ENCODE measurements at regions not wholly inside any gene's neighbourhood (a gene's known extent, or its start where the extent isn't known, plus 50 kb on each side); places are given as distances from the start of the nearest gene placed in this dataset.

DNA sequence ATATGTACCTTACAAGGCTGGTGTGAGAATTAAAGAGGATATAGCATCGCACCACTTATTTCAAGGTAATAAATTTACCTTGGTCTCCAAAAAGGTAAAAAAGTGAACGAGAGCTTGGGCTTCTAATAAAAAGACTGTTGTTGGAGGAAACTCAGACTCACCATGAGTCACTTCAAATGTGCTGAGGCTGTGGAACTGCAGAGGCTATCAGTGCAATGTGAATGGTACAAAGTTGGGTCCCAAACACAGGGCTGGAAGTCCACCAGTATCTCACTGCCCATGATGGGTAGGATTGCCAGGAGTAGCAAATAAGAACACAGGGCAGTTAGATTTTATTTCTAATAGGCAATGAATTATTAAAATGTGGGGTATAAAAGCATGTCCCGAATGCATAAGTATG is 200.6 kb downstream of the MAFB start:
- no peak for DNase-seq

DNA sequence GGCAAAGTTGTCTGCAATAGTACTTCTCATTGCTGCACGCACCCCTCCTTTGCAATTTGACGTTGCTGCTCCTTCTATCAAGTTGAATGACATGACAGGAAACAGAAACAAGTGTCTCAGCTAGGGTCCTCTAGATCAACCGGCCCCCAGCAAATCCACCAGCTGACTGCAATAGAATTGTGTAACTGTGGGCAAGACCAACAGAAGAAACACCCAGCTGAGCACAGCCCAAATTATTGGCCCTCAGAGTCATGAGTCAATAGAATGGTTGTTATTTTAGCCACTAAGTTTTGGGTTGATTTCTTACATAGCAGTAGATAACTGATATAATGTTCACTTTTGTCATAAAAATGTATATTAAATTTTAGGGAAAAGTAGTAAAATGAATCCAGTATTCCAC is 202.7 kb downstream of the MAFB start:
- no peak for DNase-seq

DNA sequence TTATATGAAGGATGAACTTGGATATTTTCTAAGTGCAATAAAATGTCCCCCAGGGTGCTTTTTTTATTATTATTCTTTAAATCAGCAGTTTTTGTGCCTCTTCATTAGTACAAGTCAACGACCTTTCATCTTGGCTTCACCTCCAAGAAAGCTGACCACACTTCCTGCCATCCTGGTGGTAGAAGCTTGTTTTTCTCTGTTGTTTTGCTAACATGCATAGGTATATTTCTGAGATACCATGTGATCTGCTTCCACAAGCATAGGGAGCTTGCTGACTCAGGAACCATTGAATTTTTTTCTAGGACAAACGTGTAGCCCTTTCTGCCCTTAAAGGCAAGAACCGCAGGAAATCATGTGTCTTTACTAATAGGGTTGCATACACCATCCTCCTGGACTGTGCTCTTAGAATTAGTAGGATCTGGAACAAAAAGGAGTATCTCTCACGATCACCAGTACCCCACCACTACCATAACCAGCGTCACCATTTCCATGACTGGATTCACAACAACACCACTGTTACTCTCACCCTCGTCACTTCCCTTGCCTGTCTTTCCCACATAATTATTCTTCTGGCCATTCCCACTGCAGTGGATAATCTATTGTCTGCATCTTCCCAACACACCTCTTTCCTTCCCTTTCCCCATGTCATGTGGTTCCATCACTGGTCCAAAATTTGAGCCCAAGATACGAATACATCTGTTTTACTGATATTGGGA is 207.1 kb downstream of the MAFB start:
- no peak for DNase-seq

DNA sequence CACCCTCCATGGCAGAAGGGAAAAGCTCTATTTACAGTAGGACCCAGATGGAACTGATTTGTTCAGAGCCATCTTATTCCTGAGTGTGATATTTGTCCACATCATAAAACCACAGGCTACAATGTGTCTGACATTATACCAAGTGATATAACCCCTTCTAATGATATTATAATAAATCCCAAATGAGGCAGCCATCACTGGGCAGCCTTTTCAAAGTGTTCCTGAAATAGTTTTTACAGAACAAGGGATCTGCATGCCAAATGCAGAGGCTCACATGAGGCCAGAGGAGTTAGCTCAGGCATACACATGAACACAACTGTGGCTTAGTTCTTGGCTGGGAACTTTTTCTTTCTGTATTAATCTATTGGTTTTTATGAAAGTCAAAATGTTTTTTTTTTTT is 207.7 kb downstream of the MAFB start:
- DNase-seq, result no peak

DNA sequence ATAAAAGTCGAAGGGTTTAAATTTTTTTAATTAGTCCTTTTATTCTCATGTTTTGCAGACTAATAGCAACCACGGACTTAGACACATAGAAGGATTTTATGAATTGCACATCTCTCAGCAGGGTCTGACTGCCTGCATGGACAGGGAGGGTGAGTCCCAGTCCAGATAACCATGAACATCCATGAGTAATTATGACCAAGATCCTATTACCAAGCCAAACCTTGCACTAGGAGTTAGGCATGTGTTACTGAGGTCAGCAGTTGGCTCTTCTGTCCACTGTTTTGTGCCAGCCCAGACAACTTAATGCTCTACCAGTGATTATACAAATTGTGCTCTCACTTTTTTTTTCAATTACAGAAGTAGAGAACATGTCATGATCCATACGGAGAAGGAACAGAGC is 211.2 kb downstream of the MAFB start:
- DNase-seq, result no peak

DNA sequence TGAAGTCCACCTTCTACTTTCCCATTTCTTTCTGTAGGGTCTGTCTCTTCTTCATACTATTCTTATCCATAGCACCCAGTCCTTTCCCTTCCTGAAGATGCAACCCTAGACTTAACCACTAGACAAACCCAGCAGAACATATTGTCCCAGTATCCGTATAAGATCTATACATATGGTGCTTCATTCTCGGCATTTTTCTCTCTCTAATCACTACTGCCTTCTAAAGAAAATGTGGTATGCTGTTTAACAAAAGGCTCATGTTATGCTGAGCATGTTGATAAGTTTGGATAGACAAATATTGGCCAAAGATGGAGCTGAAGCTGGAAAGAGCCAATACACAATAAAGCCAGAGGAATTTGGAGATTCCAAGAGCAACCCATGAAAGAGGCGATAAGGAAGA is 212.6 kb downstream of the MAFB start:
- DNase-seq, result no peak

DNA sequence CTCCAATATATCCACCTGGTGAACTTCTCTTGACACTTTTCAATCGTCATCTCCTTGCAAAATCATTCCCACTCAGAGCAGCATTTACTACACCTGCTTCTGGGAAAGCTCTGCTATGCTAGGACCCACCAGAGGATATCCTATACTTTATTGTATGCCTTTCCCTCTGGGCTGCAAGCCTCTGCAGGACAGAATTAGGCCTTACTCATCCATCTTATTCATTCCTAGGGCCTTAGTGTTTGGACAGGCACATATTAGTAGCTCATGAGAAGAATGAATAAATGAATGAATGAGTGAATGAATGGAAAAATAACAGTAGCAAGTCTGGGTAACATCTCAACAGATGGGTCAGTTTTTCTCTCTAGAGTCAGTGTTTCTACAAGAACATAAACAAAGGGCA is 216.1 kb downstream of the MAFB start:
- no peak for DNase-seq

DNA sequence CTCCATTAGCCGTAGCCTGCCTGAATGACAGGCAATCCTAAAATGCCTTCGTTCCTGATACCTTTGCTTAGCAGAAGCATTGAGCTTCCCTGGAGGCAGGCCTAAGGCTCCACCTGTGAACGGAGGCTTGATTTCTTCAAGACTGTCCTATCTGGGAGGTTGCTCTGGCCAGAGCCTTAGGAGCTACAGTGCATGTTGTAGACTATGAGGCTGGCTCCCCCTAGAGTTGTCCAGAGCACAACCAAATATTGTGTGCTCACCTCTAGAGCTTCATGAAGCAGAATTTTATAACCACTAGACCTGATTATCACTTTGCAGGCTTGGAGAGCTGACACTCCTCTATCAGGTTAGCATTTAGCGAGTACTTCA is 217.8 kb downstream of the MAFB start:
- DNase-seq, result no peak

DNA sequence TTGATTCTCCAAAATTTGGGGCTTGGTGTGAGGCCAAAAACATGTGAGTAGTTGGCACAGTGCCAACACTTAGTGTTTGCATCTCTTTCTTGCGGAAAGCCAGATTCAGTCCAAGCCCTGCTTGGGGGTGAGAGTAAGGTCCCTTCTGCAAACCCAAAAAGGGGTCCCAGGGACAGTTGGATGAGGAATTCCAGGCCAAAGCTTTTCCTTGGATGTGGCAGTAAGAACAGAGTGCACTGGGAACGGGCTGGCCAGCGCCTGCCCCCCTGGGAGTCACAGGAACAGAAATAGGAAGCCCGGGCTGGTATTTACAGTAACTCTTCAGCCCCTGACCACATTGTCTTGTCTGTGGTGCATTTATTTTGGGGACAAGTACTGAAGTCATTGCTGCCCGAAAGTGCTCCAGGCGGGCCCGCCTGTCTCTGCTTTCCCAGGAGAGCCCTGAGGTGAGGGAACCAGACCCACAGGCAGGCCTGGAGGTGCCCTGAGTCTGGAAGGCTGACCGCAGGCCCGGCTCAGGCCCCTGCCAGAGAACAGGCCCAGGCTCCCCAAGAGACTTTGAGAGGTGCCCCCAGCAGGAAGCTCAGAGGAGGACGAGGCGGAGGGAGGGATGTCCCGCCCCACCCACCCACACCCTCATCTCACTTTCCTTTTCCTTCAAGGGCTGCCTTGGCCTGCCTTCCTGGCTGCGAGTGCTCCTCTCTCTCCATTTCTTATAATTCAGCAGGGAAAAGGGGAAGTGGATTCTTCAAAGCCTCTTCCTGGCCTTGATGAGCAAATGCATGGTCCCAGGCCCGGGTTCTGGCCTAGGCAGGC is 218.4 kb downstream of the MAFB start:
- DNase-seq, result no peak

DNA sequence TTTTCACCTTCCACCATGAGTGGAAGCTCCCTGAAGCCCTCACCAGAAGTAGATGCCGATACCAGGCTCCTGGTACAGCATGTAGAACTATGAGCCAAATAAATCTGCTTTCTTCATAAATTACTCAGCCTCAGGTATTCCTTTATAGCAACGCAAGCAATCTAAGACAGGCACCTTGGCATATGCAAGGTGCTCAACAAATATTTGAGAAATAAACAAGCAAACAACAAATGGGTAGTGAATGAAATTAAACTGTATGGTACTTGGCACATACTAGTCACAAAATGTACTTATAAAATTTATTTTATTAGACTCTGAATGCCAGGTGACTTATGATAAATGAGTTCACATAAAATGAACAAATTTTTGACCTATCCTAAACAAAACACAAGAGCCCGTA is 220.3 kb downstream of the MAFB start:
- no peak for DNase-seq

DNA sequence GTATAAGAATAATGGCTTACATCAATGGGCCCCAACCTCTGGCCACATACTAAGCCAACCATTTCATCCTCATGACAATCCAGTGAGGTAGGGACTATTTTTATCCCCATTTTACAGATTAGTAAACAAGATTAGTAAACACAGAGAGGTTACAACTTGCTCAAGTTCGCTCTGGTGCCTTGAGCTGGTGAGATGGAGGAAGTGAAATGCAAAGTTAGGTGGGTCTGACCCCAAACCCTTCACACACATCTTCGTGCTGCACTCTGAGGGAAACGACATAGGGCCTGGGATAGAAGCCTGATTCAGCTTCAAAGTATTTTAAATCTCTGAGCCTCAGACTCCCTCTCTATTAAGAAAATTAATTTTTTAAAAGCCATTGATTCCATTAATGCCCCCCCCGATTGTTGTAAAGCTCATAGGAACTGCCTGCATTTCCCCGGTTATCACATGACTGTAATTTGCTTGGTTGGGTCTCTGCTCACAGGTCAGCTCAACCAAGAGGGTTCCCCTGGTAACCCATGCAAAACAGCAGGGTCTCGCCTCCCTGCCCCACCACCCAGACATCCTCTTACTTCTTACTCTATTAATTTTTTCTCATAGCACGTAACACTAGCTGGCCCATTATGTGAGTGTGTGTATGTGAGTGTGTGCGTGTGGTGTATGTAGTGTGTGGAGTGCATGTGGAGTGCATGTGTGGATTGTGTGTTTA is 221.2 kb downstream of the MAFB start:
- DNase-seq, result no peak

DNA sequence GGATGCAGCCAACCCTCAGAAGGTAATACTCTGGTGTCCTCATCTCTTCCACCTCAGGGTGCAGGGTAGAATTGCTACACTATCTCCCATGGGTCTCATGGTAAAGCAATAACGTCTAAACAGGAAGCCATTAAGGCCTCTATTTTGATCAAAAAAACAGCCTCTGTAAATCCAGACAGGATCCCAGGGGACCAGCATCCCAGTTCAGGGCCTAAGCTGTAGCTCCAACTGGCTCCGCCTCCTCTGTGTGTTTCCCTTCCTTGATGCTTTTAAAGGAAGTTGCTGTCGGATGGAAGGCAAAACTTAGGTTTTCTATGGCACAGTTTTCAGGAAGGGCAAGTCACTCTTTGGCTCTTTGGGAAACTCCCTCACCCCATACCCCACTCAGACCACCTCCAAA is 222.0 kb downstream of the MAFB start:
- no peak for DNase-seq

DNA sequence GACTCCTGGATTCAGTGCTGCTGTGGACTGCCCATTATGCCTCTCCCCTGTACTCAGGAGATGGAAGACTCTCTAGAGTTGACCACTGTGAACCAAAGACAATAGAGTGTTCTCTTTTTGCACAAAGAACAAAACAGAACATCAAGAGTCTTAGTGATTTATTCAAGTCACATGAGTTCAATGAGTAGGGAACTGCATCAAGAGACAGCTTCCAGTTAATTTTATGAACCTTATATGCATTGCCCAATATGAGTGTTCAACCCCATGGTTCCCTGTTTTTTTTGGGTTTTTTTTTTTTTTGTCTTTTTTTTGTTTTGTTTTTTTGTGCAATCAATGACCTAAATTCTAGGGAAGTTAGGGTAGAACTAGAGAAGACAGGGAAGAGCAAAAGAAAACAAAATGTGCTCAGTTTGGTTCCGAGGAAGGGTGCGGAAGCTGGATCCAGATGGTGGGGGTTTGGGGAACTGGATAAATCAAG is 224.3 kb downstream of the MAFB start:
- DNase-seq, result no peak

DNA sequence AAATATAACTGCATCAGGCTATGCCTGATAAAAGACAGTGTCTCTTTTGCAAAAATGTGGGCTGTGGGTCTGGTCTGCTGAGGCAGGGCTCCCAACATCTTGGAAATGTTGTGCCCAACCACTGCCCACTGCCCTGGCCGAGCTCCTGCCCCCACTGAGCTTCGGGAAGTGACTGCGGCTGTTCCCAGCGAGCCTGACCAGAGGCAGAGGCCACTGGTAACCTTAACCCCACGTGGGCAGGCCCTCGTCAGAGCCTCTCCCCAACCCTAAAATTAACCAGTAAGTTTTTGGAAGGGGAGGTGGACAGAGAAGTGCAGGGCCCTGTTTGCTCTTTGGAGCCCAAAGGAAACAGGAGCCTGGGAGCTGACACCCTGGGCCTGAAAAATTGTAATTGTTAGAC is 225.9 kb downstream of the MAFB start:
- no peak for DNase-seq

DNA sequence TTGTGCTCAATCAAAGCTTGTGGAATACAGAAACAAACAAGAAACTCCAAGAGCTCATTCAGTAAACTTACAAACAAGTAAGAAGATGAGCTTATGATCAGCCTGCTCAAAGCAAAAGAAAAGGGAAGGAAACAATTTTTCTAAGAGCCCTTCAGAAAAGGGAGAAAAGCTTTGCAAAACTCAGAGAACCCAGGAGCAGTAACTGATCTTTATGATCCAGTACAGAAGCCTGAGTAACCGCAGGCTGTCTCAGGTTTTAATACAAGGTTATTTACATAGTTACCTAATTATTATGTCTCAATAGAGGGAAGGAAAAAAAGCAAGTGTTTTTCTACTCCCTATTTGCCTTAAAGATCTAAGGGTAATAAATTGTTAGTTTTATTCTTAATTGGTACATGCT is 226.5 kb downstream of the MAFB start:
- no peak for DNase-seq

DNA sequence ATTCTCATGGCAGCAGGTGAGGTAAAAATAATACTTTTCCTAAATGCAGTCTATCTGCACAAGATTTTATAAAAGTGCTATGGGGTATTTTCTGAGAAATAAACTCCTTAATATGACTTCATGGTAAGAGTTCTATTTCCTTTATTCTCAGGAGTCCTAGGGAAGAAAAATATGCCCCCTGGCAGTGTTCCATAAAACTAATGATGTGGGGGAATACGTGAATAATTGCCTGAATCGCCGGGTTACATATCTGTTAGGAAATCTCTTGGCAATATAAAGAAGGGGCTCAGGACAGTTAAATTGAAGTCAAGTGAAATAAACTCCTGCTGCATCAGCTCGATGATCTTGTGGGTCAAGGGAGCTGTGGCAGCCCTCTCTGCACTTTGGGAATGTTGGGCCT is 229.7 kb downstream of the MAFB start:
- no peak for DNase-seq

DNA sequence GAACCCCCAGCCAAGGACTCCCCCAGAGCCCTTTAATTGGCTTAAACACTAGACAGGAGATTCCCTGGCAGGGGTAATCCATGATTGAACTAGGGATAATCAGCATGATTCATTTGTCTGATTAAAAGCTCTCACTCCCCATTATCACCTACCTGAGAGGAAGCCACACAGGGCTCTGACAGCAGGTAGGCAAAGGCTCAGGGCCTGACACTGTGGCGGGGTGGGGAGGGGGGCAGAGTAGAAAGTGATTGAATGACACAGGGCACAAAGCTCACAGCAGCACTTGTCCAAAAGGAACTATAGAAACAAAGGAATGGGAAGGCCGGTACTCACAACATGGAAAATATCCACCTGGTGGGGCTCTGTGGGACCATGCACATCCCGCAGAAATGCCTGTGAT is 231.6 kb downstream of the MAFB start:
- DNase-seq, result no peak

DNA sequence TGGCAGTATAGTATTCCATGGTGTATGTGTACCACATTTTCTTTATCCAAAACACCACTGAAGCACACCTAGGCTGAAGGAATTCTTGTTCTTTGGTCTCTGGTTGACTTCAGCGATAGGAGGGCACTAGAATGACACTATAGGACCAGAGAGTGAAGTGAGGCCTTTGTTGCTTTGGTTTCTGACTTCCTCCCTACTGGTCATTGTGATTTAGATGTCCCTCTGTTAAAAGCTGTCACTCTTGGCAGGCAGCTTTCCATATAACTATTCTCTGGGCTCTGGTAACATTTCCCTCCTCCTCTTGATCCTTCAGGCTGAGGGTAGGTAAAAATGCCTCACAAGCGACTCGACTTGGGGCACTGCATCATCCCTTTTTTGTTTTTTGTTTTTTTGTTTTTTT is 236.3 kb downstream of the MAFB start:
- DNase-seq, result no peak

DNA sequence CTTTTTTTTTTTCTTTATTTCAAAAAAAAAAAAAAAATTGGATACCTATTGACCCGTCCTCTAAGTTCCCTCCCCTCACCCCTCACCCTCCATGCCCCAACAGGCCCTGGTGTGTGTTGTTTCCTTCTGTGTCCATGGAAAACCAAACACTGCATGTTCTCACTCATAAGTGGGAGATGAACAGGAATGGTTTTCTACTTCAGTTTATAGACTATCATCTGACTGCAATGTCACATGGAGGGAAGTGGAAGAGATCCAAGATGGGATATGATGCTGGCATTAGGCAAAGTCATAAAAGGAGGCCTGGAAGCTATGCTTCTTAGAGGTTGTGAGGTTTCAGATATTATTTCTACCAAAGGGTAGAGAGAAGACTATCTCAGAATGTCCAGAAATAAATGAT is 237.5 kb downstream of the MAFB start:
- DNase-seq, result no peak

DNA sequence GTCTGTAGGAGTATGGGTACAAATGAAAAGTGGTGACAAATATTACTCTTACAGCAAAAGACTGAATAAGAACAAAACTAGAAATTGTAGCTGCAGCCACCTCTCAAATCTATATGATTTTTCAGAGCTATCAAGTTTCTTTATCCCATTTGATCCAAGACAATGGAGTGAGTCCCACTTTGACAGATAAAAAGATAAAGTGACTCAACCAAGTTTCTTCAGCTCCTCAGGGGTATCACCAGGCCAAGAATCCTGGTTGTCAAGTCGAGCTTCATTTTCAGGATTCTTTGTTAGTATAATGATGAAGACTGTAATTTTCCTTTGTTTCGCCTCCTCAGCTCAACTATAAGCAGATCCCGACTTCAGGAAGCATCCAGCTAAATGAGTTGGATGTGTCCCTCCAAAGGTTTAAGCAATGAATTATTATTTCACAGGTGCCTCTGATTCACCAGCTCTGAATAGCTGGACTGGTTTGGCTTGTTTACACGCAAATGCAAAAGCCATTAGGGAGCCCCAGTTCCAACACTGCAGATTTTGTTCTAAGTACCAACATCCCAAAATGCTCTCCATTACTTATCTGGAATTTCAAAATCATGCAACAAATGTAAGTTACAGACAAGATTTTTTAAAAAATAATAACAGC is 238.9 kb downstream of the MAFB start:
- DNase-seq, result no peak

DNA sequence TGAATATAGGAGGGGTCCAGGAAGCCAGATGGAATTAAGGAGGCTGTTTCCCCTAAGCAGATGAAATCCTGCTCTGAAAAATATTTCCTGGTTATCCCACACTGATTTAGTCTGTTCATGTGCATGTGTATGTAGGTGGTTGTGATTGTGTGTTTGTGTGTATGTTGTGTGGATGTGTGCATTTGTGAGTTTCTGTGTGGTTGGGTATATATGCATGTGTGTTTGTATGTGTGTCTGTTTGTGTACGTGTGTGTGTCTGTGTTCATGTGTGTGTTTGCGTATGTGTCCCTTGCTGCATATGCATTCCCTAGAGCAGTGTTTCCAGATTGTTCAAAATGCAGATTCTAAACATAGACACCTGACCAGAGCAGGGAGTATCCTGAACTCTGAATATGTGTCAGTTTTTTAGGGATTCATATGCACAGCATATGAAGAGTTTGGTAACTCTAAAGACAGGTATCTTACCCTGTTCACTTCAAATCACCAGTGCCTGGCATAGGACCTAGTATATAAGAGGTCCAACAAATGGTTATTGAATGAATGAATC is 239.8 kb downstream of the MAFB start:
- DNase-seq, result no peak

DNA sequence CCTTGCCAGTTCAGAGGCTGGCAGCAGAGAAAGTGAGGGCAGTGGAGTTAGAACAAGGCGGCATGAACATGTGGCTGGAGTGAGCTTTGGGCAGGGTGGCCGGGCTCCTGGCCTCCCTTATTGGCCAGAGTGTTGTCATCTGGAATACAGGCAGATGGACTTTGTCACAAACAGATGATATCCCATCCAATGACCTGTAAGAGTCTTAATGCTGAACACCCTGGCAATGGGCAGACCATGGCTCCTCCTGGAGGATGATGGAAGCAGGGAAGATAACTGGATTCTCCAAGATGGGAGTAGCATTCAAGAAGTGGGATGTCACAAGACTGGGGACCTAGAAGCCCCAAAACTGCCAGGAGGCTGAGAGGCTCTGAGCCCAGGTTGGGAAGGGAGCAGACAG is 242.1 kb downstream of the MAFB start:
- DNase-seq, result no peak

DNA sequence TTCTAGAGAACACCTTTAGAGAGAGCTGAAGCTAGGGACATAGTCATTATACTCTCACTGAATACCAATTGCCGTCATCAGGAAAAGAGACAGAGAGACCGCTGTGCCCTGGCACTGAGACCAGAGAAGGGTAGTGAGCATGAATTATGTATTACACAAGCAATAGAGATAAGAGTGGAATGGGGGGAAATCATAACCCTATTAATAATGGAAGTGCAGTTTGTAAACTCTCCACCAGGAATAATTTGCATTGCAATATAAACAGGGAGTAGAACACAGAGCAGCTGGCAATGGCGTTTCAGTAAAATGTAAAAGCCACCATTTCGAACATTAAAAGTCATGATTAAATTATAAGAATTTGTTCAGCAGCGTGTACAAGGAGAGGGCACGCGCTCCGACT is 244.5 kb downstream of the MAFB start:
- no peak for DNase-seq
